ENCODE measurements at regions not wholly inside any gene's neighbourhood (a gene's known extent, or its start where the extent isn't known, plus 50 kb on each side); places are given as distances from the start of the nearest gene placed in this dataset.

- no peak for TF ChIP-seq CTCF (IDR thresholded peaks at IDR 0.05)
- no peak for DNase-seq
- intact Hi-C loops (cut with DNase I; ENCODE audit: low total_unique reads), result no loop called here
Observed at GRCh38 chr11:43010042-43010441, 301.8 kb upstream of the API5 start.

GRCh38 chr11:43012606-43013005 is 299.2 kb upstream of the API5 start:
- Histone ChIP-seq H3K27ac (no peak overlapping the region), H3K4me3 (no peak overlapping the region), H3K9me3 (no peaks in the 10 kb centered on the region), H3K27me3 (no peaks in the 10 kb centered on the region), H3K4me1 (no peaks in the 10 kb centered on the region), H3K36me3 (no peaks in the 10 kb centered on the region)
- DNase-seq, result no peak
- intact Hi-C loops (cut with DNase I; ENCODE audit: low total_unique reads), result no loop called here
- no peak for TF ChIP-seq CTCF (IDR thresholded peaks at IDR 0.05)

More at GRCh38 chr11:43010042-43010441, 301.8 kb upstream of the API5 start:
- Histone ChIP-seq H3K36me3 (no peaks in the 10 kb centered on the region), H3K27ac (no peak overlapping the region), H3K4me3 (no peak overlapping the region), H3K27me3 (no peaks in the 10 kb centered on the region), H3K4me1 (no peaks in the 10 kb centered on the region), H3K9me3 (peaks cover 0 to 2% (median 0%) of the 10 kb centered on the region in 3 donors)

GRCh38 chr11:43021466-43021865 is 290.3 kb upstream of the API5 start:
- no peak overlapping the region for H3K27ac ChIP-seq
- H3K27me3 ChIP-seq, result no peaks in the 10 kb centered on the region
- DNase-seq, result no peak
- intact Hi-C loops (cut with DNase I; ENCODE audit: low total_unique reads), result no loop called here
- H3K4me1 ChIP-seq, result no peaks in the 10 kb centered on the region
- TF ChIP-seq CTCF (IDR thresholded peaks at IDR 0.05), result no peak
- no peak overlapping the region for H3K4me3 ChIP-seq
- H3K9me3 ChIP-seq, result no peaks in the 10 kb centered on the region
- no peaks in the 10 kb centered on the region for H3K36me3 ChIP-seq

- H3K4me3 ChIP-seq, result no peak overlapping the region
- no peak overlapping the region for H3K27ac ChIP-seq
- H3K9me3 ChIP-seq, result no peaks in the 10 kb centered on the region
- TF ChIP-seq CTCF (IDR thresholded peaks at IDR 0.05), result no peak
- no peaks in the 10 kb centered on the region for H3K4me1 ChIP-seq
- DNase-seq, result no peak
- H3K27me3 ChIP-seq, result no peaks in the 10 kb centered on the region
- H3K36me3 ChIP-seq, result no peaks in the 10 kb centered on the region
- intact Hi-C loops (cut with DNase I; ENCODE audit: low total_unique reads), result no loop called here
Observed at GRCh38 chr11:43034341-43034740, 277.5 kb upstream of the API5 start.

- Histone ChIP-seq H3K4me3 (no peak overlapping the region), H3K27ac (no peak overlapping the region), H3K36me3 (no peaks in the 10 kb centered on the region), H3K9me3 (no peaks in the 10 kb centered on the region), H3K4me1 (no peaks in the 10 kb centered on the region), H3K27me3 (no peaks in the 10 kb centered on the region)
- no peak for DNase-seq
- intact Hi-C loops (cut with DNase I; ENCODE audit: low total_unique reads), result no loop called here
- TF ChIP-seq CTCF (IDR thresholded peaks at IDR 0.05), result no peak
Observed at GRCh38 chr11:43035086-43035485, 276.7 kb upstream of the API5 start.

Measured in tibial artery (tissue), 4 donors.